Right atrium auricular region (tissue), 2 donors: ENCODE measurements at regions not wholly inside any gene's neighbourhood (a gene's known extent, or its start where the extent isn't known, plus 50 kb on each side); places are given as distances from the start of the nearest gene placed in this dataset.

Experiments
- DNase-seq: peaks from one replicate; pipeline ENCODE4 v3.0.0-alpha.2; 2019; ENCODE audit warnings: low spot score
- H3K27ac ChIP-seq, 2 donors: fragments of 200-600 bp; sonication (generic); 1 replicate in 1 of 2; 2 replicates in 1 of 2; pipeline ENCODE4 v1.5.1; 2016 to 2019
- H3K27me3 ChIP-seq, 2 donors: fragments of 200-600 bp; sonication (generic); one replicate each; pipeline versions ENCODE4 v1.5.1 to v1.6.0; 2017 to 2019
- H3K36me3 ChIP-seq: fragments of 200-600 bp; sonication (generic); one replicate; pipeline ENCODE4 v1.5.1; 2016
- H3K4me1 ChIP-seq, 2 donors: fragments of 200-600 bp; sonication (generic); one replicate each; pipeline versions ENCODE4 v1.5.1 to v1.6.0; 2017 to 2019
- H3K4me3 ChIP-seq, 2 donors: fragments of 200-600 bp; sonication (generic); 1 replicate in 1 of 2; 2 replicates in 1 of 2; pipeline ENCODE4 v1.5.1; 2017 to 2019; ENCODE audit warnings: mild to moderate bottlenecking in 1 of 2, moderate library complexity in 1 of 2
- H3K9me3 ChIP-seq, 2 donors: fragments of 200-600 bp; sonication (generic); one replicate each; pipeline ENCODE4 v1.5.1; 2019
- CTCF ChIP-seq, 2 donors: fragments of 200-600 bp; sonication (generic); IDR thresholded peaks; one replicate each; pipeline ENCODE4 v1.5.1; 2019; ENCODE audit warnings: antibody characterized with exemption in 2 of 2

GRCh38 chr5:128684961-128685360 lies 146.9 kb upstream of the FBN2 start:
- H3K4me3 ChIP-seq: no peak overlapping the region
- no peaks in the 10 kb centered on the region for H3K9me3 ChIP-seq
- H3K27me3 ChIP-seq: no peaks in the 10 kb centered on the region
- no peak for DNase-seq
- H3K36me3 ChIP-seq: no peaks in the 10 kb centered on the region
- no peak for TF ChIP-seq CTCF (IDR thresholded peaks at IDR 0.05)
- no peaks in the 10 kb centered on the region for H3K4me1 ChIP-seq
- no peak overlapping the region for H3K27ac ChIP-seq

GRCh38 chr5:128687930-128688329 lies 149.9 kb upstream of the FBN2 start:
- H3K27me3 ChIP-seq: no peaks in the 10 kb centered on the region
- H3K36me3 ChIP-seq: no peaks in the 10 kb centered on the region
- no peak for DNase-seq
- no peak overlapping the region for H3K27ac ChIP-seq
- H3K4me1 ChIP-seq: no peaks in the 10 kb centered on the region
- TF ChIP-seq CTCF (IDR thresholded peaks at IDR 0.05): no peak
- H3K9me3 ChIP-seq: no peaks in the 10 kb centered on the region
- no peak overlapping the region for H3K4me3 ChIP-seq

- H3K36me3 ChIP-seq: no peaks in the 10 kb centered on the region
- no peak for TF ChIP-seq CTCF (IDR thresholded peaks at IDR 0.05)
- no peak overlapping the region for H3K27ac ChIP-seq
- H3K27me3 ChIP-seq: no peaks in the 10 kb centered on the region
- no peak overlapping the region for H3K4me3 ChIP-seq
- H3K4me1 ChIP-seq: no peaks in the 10 kb centered on the region
- H3K9me3 ChIP-seq: no peaks in the 10 kb centered on the region
- DNase-seq: no peak
These were observed 155.7 kb upstream of the FBN2 start for GRCh38 chr5:128693764-128694163.

DNA sequence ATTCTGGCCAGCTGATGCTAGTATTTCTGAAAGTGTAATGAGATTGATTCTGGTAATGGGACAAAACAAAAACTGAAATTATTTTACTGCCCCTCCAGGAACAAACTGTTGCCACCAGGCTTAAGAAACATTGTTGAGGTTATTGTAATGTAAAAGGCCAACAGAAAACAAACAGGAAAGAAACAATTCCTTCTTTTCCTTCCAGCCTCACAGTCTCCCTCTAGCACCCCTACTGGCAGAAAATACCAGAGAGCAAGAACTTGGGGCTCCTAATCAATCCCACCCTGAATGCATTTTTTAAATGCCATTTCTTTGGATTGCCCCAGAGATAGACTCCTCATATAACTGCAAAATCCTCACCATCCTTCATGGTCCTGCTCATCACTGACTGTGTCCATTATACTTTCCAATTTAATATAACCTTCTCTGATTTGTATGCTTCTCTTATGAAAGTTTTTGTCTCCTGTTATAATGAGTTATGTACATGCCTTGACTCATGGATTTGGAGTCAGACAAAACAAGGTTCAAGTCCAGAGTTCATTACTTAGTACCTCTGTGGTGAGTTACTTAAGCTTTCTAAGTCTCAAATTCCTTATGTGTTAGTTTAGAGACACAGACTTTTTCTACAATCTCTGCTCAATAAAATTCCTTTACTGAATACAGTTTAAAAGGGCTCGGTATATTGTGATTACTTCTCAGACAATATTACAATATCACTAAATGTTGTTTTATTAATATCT lies 157.9 kb upstream of the FBN2 start:
- no peaks in the 10 kb centered on the region for H3K36me3 ChIP-seq
- no peak for DNase-seq
- no peak overlapping the region for H3K4me3 ChIP-seq
- TF ChIP-seq CTCF (IDR thresholded peaks at IDR 0.05): no peak
- no peak overlapping the region for H3K27ac ChIP-seq
- H3K9me3 ChIP-seq: no peaks in the 10 kb centered on the region
- H3K4me1 ChIP-seq: no peaks in the 10 kb centered on the region
- H3K27me3 ChIP-seq: no peaks in the 10 kb centered on the region

DNA sequence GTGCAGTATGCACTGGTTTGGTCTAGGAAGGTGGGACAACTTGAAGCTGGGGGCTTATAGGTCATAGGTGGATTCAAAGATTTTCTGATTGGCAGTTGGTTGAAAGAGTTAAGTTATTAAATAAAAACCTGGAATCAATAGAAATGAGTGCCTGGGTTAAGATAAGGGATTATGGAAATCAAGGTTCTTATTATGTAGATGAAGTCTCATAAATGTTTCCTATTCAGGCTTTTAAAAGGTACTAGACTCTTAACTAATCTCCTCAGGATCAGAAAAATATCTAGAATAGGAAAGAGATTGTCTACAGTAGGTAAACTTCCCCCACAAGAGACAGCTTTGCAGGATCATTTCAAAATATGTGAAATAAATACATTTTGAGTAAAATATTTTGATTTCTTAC lies 163.3 kb upstream of the FBN2 start:
- Histone ChIP-seq H3K36me3 (no peaks in the 10 kb centered on the region), H3K9me3 (no peaks in the 10 kb centered on the region), H3K4me1 (no peaks in the 10 kb centered on the region), H3K27me3 (no peaks in the 10 kb centered on the region), H3K4me3 (no peak overlapping the region), H3K27ac (no peak overlapping the region)
- no peak for DNase-seq
- no peak for TF ChIP-seq CTCF (IDR thresholded peaks at IDR 0.05)

DNA sequence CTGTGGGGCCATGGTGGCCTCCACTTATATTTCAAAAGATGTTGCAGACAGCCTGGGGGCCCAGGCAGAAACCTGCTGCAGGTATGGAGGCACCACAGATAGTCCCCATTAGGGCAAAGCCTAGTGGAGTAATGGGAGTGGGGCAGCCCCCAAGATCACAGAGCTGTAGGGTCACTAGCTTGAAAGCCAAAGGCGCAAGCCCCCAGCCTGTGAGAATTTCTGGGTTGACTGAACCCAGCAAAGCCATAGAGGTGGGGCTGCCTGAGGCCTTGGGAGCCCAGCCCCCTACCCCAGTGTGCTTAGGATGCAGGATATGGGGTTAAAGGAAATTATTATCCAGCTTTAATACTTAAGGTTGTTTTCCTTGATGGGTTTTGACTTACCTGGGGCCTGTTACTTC lies 165.3 kb upstream of the FBN2 start:
- no peak for TF ChIP-seq CTCF (IDR thresholded peaks at IDR 0.05)
- H3K27me3 ChIP-seq: no peaks in the 10 kb centered on the region
- H3K9me3 ChIP-seq: no peaks in the 10 kb centered on the region
- no peaks in the 10 kb centered on the region for H3K36me3 ChIP-seq
- H3K4me3 ChIP-seq: no peak overlapping the region
- H3K4me1 ChIP-seq: no peaks in the 10 kb centered on the region
- no peak for DNase-seq
- H3K27ac ChIP-seq: no peak overlapping the region
